NCI-H748 treated with DMSO at 0.1 percent for 48 hours (cell line): ENCODE measurements at regions not wholly inside any gene's neighbourhood (a gene's known extent, or its start where the extent isn't known, plus 50 kb on each side); places are given as distances from the start of the nearest gene placed in this dataset.
"Not testable (repeated sequence)": the region's sequence is repeated elsewhere in the genome, so short reads cannot be mapped to it uniquely, and the experiment has no call there.

Source experiments
- DNase-seq: peaks from one replicate; lab custom pipeline; 2025; lab: John Stamatoyannopoulos, UW

DNA sequence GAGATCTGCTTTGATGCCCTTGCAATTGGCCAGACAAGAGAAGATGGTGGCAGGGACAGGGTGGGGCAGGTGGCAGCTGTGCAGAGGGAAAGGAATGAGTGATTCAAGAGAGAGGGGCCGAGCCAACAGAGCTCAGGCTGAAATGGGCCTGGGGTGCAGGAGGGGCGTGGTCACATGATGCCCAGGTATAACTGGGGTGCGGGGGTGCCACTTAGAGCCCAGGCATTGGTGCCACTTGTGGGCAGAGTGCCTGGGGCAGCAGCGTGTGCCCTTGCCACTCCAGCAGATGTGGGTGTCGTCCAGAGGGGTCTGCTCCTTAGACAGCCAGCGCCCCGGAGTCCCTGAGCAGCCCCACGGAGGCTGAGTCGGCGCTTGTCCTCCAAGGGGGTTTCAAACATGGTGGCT, 88.7 kb downstream of the PLXNA1 start:
- DNase-seq, result no peak

DNA sequence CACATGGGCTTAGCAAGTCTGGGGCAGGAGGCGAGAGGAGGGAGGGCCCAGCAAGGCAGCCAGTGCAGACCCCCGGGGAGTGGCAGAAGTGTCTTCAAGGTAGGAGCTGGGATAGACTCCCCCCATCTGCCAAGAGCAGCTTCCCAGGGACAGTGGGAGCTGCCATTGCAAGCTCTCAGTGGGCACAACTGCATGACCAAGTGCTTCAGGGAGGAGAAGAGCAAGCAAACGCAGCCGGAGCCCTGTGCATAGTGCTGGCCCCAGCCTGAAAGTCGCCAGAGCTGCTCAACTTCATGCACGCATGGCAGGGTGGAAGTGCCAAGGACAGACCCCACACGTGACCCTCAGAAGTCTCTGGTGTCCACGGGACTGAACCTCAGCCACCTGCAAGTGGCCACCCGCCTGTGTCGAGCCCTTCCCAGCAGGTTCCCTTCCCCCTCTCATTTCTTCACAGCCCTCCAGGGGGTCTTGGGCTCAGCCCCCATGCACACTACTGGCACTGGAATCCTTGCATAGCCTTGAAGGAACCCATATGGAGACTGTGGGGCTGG, 89.4 kb downstream of the PLXNA1 start:
- no peak for DNase-seq

DNA sequence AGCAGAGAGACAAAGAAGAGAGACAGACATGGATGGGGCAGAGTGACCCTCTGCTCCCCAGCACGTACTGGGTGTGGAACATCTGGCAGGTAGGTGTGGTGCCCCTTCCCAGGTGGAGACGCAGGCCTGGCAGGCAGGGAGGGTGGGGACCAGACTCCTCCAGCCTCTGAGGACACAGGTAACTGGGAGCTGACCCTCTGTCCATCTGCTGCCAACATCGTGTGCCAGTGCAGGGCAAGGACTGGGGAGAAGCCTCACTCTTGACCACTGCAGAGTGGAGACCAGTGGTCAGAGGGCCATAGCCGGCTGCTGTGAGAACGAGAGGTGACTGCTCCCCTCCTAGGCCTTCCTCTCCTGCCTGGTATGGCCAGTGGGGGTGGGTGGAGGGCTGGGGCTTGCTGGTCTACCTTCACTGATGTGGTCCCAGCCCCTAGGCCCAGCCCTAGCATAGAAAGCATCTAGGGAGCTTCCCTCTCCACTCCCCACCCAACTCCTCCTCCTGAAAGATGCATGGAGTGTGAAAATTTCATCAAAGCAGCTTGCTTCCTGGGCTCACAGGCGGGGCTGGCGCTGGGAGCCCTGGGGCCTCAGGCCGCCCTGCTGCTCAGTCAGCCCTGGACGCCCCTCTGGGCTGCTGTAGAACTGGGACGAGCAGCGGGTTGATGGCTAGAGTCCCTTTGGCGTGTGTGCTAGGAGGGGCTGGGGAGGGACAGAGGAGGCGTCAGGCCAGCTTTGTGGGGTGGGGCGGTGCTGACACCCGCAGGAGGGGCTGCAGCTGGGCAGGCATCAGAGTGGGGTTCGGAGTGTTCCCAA, 90.3 kb downstream of the PLXNA1 start:
- DNase-seq, result no peak

DNA sequence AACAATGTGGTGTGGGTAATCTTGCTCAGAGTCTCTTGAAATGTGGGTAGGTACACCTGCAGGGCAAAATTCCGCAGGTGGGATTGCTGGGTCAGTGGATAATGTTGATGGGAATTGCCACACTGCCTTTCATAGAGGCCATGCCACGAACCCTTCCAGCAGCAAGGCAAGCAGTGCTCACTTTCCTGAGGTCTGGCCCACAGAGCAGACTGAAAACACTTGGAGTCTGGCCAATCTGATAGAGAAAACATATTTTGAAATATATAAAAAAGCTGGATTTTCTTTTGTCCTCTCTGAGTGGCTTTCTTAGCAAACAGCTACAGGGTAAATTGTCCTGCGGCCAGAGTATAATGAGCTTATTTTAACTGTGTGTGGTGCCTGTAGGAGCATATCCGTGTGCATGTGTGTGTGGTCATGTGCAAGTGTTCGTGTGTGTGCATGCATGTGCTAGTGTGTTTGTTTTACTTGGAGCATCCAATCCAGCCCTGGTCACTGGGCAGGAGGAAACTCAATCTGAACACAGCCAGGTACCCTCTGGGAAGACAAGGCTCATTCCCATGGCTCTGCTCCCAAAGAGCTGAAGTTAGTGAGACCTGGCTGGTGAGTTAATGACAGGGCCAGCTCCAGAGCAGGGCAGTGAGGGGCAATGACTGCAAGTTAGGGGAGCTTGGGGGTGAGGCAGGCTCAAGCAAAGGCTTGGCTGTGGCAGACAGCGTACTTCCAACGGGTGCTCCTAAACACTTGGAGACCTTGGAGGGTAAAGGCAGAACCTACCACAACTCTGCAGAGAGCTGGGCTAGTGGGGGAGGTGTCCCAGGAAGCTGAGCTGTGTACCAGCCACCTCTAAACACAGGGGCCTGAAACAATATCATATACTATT, 91.3 kb downstream of the PLXNA1 start:
- DNase-seq, result no peak

DNA sequence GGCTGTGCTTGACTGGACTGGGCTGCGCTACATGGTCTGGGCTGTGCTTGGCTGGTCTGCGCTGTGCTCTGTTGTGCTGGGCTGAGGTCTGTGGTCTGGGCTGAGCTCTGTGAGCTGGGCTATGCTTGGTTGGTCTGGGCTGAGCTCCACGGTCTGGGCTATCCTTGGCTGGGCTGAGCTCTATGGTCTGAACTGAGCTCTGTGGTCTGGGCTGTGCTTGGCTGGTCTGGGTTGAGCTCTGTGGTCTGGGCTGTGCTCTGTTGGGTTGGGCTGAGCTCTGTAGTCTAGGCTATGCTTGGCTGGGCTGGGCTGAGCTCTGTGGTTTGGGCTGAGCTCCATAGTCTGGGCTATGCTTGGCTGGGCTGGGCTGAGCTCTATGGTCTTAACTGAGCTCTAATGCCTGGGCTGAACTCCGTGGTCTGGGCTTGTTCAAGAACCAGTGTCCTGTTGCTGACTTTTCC, 92.0 kb downstream of the PLXNA1 start:
- DNase-seq, result peak; percentile 1

DNA sequence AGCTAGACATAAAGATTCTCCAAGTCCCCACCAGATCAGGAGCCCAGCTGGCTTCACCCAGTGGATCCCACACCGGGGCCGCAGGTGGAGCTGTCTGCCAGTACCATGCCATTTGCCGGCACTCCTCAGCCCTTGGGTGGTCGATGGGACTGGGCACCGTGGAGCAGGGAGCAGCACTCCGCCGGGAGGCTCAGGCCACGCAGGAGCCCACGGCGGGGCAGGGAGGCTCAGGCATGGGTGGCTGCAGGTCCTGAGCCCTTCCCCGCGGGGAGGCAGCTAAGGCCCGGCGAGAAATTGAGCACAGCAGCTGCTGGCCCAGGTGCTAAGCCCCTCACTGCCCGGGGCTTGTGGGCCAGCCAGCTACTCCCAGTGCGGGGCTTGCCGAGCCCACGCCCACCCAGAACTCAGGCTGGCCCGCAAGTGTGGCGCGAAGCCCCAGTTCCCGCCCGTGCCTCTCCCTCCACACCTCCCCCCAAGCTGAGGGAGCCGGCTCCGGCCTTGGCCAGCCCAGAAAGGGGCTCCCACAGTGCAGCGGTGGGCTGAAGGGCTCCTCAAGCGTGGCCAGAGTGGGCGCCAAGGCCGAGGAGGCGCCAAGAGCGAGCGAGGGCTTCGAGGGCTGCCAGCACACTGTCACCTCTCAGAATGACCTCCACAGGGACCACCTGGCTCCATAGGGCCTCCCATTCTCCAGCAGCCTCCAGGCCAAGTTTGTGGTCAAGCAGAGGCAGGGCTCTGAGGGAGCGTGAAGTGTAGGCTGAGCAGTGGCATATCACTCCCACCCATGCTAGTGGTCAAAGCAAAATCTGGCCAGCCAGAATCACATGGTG, 93.5 kb downstream of the PLXNA1 start:
- not testable (repeated sequence) for DNase-seq

DNA sequence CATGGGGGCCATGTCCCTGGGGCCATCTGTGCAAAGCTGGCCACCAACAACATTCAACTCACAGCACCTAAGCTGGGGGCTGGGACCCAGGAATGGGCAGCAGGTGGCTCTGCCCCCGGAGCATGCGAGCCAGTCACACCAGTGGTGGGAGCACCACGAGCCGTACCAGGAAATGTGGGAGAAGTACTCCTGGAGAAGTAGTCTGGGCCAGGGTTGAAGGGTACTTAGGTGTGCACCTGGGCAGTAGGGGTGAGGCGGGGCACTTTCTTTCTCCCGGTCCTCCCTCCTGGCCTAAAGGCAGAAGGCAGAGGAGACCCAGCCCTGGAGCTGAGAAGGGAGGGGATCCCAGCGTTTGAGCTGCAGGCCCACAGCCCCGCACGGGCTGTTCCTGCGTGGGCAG, 94.2 kb downstream of the PLXNA1 start:
- DNase-seq, result no peak

DNA sequence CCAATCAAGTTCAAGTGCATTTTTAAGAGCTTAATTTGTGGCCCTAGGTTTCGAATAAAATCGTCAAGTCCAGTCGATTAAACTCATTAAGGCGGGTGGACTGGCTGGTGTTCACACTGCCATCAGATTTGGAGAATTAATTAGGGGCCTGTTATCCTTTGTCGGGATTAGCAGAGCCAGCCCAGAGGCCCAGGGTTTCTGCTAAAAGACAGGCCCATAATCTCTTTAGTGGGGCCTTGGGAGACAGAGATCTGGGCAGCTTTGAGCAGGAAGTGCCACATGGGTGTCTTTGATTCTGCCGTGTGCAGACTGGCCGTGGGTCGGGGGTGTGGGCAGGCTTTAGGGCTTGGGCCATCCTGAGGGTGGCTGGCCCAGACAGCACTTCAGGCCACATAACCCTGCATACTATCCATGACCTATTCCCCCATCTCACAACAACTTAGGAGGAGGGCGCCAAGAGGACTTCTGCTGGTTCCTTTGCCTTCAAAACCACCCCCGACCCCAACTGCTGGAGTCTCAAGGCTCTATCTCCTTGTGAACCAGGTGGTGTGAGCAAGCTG, 94.7 kb downstream of the PLXNA1 start:
- DNase-seq, result no peak

DNA sequence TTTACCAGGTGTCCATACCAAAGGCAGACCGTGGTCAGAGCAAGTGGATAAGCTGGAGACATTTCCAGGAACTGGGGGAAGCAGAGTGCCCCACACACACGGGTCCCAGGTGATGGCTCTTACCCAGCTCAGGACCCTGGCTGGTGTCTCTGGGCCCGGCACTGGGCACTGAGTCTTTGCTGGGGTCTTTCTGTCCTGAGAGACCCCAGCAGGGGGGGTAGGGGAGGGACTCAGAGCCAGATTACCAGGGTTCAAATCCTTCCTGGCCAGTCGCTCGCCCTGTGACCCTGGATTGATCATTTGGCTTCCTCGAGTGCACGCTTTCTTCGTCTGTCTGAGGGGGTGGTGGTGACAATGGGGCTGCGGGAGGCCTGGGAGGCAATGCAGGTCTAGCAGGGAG, 95.7 kb downstream of the PLXNA1 start:
- DNase-seq, result no peak

DNA sequence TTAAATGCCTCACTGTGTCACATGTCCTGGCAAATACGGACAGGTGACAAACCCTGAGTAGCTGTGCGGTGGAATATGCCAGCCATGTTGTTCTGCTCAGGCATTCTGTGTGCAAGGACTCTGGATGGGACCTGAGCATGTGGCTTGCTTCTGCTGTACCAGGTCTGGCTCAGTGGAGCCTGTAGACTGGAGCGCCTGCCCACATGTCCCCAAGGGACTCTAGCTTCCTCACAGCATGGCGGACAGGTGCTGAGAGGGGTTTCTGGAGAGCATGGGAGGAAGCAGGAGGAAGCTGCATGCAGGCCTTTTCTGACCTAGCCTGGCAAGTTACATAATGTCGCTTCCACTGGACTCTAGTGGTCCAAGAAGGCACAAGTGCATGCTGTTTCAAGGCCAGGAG, 96.3 kb downstream of the PLXNA1 start:
- DNase-seq, result no peak

DNA sequence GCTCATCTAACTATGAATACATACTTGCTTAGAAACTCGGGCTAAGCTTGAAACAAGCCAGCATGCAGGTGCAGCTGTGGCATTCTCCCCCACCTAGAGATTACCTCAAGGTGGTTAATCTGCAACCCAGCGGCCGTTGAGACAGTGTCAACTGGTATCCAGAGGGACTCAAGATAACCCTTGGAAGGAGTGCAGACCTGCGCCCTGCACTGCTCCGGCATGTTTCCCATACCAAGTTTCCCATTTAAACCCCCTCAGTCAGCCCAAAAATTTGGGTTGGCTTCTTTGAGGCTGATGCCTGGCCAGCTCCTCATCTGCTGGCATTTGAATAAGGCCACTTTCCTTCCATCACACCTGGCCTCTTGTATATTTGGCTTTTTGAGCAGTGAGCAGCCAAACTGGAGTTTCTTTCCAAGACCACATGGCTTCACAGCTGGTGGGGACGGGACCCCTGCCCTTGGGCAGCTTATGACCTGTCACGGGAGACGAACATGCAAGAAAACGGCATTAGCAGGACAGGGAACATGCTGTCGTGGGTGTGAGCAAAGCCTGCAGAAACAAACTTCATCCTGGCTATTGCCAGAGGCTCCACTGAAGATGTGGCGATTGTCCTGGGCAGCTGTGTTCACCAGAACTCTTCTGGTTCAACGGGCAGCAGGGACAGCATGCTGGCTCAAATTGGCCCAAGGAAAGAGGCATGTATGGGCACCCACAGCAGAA, 98.2 kb downstream of the PLXNA1 start:
- no peak for DNase-seq

DNA sequence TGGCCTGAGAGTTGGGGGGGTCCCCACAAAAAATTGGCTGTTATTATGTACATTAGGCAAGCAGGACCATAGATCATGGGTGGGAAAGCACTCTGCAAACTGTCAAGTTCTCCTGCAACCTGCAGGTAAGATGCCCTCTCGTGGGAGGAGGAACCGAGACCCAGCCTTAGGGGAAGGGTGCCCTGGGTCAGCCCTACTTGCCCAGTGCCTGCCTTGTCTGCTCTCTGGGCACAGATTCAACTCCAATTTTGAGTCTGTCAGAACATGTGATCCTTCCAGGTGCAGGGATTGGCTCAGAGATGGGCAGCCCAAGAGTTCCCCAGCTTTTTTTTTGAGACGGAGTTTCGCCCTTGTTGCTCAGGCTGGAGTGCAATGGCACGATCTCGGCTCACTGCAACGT, 99.2 kb downstream of the PLXNA1 start:
- no peak for DNase-seq

DNA sequence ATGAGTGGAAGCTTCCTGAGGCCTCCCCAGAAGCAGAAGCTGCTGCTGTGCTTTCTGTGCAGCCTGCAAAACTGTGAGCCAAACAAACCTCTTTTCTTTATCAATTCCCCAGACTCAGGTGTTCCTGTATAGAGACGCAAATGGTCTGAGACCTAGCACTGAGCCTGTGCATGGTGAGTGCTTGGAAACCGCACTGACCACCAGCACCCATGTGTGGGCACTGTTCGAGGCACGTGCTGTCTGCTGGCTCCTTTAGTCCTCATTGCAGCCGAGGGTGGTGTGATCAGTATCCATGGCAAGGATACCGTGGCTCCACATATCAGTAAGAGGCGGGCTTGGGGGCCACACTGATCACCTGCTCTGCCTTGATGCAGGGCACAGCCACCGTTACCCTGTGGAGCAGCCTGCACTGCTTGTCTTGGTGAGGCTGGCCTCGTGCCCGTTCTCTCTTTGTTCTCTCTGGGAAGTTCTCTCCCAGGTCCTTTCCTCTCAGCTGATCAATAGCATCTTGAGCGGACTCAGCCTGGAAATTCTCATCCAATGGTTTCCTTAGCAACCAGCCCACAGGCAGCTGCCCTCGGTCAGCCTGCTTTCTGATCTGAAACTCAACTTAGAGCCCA, 101.0 kb downstream of the PLXNA1 start:
- no peak for DNase-seq

DNA sequence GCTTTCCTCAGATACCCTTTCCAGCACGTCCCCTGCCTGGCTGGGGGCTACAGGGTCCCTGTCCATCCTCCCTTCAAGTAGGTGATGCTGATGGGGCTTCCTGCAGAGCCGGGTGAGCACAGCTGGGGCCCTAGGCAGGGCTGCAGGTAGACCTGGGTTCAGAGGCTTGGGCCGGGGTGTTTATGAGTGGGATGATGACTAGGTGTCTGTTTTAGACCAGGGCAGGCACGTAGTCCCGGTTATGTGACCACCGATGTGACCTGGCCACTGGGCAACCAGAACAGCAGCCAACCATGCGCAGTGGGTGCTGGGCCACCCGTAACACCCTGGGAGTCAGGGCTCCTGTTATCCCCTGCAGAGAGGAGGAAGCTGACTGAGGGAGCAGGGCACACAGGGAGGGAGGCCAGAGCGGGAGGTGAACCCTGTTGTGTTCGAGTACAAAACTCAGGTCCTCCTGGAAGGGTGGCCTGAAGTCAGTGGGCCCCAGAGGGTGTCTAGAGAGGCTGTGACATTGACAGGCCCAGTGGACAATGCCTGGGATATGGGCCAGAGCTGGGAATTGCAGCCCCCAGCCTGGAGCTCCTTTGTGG, 101.6 kb downstream of the PLXNA1 start:
- no peak for DNase-seq

DNA sequence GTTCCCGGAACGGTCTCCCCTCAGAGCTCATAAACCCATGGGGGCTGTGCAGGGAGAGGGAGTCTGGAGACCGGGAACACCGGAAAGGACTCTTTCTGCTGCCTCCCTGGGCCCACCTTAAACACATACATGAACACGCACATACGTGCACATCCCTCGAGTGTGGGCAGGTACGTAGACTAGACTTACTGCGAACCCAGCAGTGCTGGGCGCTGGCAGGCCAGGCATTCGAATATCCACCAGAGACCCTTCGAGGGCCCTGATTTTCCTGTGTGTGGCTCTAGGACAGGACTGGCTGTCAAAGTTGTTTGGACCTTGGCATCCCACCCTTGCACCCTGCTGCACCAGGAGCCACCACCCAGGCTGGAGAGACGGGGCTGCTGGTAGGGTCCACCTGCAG, 102.7 kb downstream of the PLXNA1 start:
- DNase-seq, result no peak

DNA sequence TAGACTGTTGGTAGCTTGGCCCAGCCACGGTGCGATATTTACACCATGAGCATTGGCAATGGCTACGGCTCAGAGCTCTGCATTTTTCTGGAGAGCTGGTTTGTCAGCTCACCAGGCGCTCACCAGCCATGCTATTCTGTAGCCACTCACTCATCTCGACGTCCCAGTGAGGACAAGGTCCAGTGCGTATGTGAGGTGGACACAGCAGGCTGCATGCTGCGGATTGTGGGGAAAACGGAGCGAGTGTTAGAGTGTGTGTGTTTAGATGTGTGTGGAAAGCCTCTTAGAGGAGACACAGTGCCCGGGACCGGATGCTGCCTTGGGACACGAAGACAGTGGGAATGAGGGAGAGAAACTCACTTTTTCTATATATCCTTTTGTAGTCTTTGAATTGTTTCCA, 103.7 kb downstream of the PLXNA1 start:
- not testable (repeated sequence) for DNase-seq

DNA sequence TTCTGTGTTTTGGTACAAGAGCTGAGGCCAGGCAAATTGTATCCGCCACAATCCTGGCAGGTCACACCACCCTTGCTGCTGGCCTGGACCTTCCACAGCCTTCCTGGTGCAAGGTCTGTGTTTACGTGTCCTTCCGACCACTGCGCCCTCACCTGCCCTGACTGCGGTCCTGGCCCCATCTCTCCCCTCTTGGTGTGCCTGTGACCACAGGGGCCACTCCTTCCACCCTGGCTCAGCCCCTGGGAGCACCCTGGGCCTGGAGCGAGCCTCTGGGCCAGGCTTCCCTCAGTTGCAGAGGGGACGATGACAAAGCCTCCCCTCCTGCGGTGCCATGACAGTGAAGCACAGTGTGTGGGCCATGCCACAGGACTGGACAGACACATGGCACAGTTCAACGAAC, 104.5 kb downstream of the PLXNA1 start:
- no peak for DNase-seq

DNA sequence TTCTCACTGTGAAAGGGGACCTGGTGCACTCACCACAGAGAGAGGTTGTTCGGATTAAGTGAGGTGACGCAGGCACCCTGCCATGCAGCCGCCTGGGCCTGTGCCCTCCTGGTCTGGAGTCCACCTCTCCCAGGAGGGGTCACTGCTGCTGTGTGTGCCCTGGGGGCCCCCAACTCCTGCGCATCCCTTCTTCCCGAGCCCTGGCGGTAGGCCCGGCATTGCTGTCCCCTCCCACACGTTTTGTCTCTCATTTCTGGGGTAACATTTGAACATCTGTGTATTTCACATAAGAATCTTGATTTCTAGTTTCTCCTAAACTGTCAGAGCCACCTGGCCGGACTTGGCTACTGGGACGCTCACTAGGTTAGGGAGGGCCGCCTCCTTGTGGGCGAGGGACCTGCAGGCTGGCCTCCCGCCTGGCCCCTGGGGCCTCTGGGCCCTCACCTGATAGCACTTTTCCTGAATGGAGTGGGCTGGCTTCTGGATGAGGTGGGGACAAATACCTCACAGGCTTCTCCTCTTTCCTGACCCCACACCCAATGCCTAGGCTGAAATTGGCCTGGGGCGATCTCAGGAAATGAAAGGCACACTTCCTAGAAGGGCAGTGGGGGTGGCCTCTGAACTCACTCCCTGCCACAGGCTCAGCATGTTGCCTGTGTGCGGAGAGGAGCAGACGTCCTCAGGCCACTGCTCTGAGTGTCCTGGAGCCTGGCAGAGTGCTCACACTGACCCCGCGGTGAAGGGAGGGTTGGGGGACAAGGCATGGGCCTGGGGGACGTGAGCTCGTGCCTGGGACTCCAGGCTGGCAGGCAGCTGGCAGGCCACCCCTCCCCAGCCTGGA, 104.2 kb upstream of the PRR23E start:
- DNase-seq, result no peak

DNA sequence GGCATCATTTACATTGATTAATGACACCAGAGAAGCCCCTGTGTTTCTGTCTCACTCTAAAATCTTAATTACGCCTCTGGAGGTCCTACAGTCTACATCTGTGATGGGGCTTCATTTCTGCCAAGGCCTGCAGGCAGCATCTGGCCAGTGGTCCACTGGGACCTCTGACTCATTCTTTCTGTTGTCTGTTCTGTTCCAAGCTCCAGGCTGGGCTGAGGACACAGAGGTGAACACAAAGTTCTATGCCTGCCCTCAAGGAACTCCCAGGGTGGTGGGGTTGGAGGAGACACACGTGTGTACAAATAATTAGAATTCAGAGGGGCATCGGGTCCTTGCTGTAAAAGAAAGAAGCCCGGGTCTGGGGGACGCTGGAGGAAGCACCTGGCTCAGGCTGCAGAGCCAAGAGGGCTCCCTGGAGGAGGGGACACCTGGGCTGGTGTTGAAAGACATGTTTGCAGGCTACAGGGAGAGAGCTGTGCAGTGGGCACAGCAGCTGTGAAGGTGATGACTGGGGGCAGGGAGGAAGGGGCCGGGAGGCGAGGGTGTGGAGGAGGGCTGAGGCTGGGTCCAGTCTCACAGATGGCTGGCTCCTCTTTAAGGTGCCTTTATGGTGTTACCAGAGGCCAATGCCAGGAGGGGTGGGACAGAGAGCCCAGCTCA, 103.3 kb upstream of the PRR23E start:
- no peak for DNase-seq
